K562 (cell line): ENCODE measurements at regions not wholly inside any gene's neighbourhood (a gene's known extent, or its start where the extent isn't known, plus 50 kb on each side); places are given as distances from the start of the nearest gene placed in this dataset.

ENCODE experiments used
- ATAC-seq: fragments of 200-7000 bp; cut with Tn5 transposase; 3 replicates; pipeline ENCODE4 v1.9.1; 2020; ENCODE audit warnings: moderate library complexity
- BruUV-seq: library from RNA; stranded (reverse); fragments of 400-500 nt; replicated peaks from 2 replicates; lab custom pipeline; 2021; lab: Mats Ljungman, UMichigan
- CTCF ChIA-PET: fragments of 300-600 bp; formaldehyde crosslinking; extraction: SDS; loops from one replicate; lab custom pipeline; 2021; ENCODE audit warnings: low intra/inter-chr PET ratio; lab: Yijun Ruan, JAX
- POLR2A ChIA-PET: fragments of 300-600, 350-650 bp; sonication (Branson Sonifier 250); formaldehyde crosslinking; extraction: SDS; loops from one replicate; lab custom pipeline; 2021; ENCODE audit warnings: antibody characterized with exemption, inconsistent platforms; lab: Yijun Ruan, JAX
- DNase-seq, 4 experiments: peaks; one replicate each; pipeline versions ENCODE4 v3.0.0 to v3.0.0-alpha.2; 2011 to 2018; ENCODE audit warnings: low spot score in 3 of 4, mixed read lengths in 3 of 4; ENCODE audit errors: extremely low read depth in 1 of 4
- FAIRE-seq: peaks from 2 replicates; lab custom pipeline; 2011; peaks lifted over from hg19 to GRCh38; lab: Jason Lieb, UNC
- H2AFZ ChIP-seq: 2 replicates; pipeline ENCODE4 v1.6.0; 2011; ENCODE audit warnings: low read depth, low read length, control low read depth, inconsistent platforms
- H3K27ac ChIP-seq: fragments of 200-600 bp; 3 replicates; pipeline ENCODE4 v1.8.0; 2011; ENCODE audit warnings: low read depth, mild to moderate bottlenecking, control low read depth, inconsistent platforms, low read length, moderate library complexity, mixed read lengths; ENCODE audit errors: extremely low read depth
- H3K27me3 ChIP-seq, 2 experiments: fragments of 300-600 bp in 1 of 2; 2 replicates in 1 of 2; 3 replicates in 1 of 2; pipeline versions ENCODE4 v1.6.0 to v1.8.0; 2011; ENCODE audit warnings: inconsistent platforms in 2 of 2, low read length in 2 of 2, mild to moderate bottlenecking in 1 of 2, mixed read lengths in 1 of 2, moderate library complexity in 1 of 2; ENCODE audit not compliant: control insufficient read depth in 2 of 2, insufficient read depth in 2 of 2
- H3K36me3 ChIP-seq: fragments of 300-600 bp; 3 replicates; pipeline ENCODE4 v1.8.0; 2011; ENCODE audit warnings: mild to moderate bottlenecking, low read length, inconsistent platforms; ENCODE audit not compliant: control insufficient read depth, insufficient read depth
- H3K4me1 ChIP-seq, 2 experiments: fragments of 200-600 bp in 1 of 2; replicated peaks in 1 of 2; 2 replicates in 1 of 2; 3 replicates in 1 of 2; pipeline versions ENCODE4 v1.5.1 to v1.8.0; 2011; ENCODE audit warnings: inconsistent platforms in 2 of 2, low read length in 2 of 2, mild to moderate bottlenecking in 1 of 2, mixed read lengths in 1 of 2, moderate library complexity in 1 of 2; ENCODE audit not compliant: control insufficient read depth in 2 of 2, insufficient read depth in 2 of 2
- H3K4me2 ChIP-seq: 2 replicates; pipeline ENCODE4 v1.6.1; 2011; ENCODE audit warnings: low read length, control low read depth, inconsistent platforms, mixed read lengths; ENCODE audit not compliant: insufficient read depth
- H3K4me3 ChIP-seq: fragments of 200-600 bp; sonication (generic), shearing (Covaris generic); 2 replicates; pipeline ENCODE4 v1.5.1; 2016; ENCODE audit warnings: control low read depth, inconsistent platforms
- H3K79me2 ChIP-seq: fragments of 200-600 bp; 3 replicates; pipeline ENCODE4 v1.8.0; 2011; ENCODE audit warnings: low read length, inconsistent platforms; ENCODE audit not compliant: control insufficient read depth, insufficient read depth
- H3K9ac ChIP-seq, 2 experiments: 2 replicates each; pipeline versions ENCODE4 v1.6.0 to v1.6.1; 2011; ENCODE audit warnings: low read depth in 2 of 2, low read length in 2 of 2, control low read depth in 1 of 2, inconsistent platforms in 1 of 2, mild to moderate bottlenecking in 1 of 2, mixed read lengths in 1 of 2; ENCODE audit not compliant: insufficient read depth in 1 of 2
- H3K9me1 ChIP-seq: one replicate; pipeline ENCODE4 v1.6.0; 2011; ENCODE audit warnings: inconsistent platforms, mild to moderate bottlenecking, low read length, moderate library complexity; ENCODE audit not compliant: control insufficient read depth, insufficient read depth
- H3K9me3 ChIP-seq: replicated peaks from 2 replicates; pipeline ENCODE4 v1.5.1; 2011; ENCODE audit warnings: low read depth, low read length, inconsistent platforms; ENCODE audit not compliant: control insufficient read depth, insufficient read depth
- H4K20me1 ChIP-seq: replicated peaks from 2 replicates; pipeline ENCODE4 v1.6.1; 2011; ENCODE audit warnings: low read length, inconsistent platforms, mixed read lengths; ENCODE audit not compliant: control insufficient read depth, insufficient read depth
- BRD9 ChIP-seq: fragments of 450-650 bp; IDR thresholded peaks from 2 replicates; pipeline ENCODE4 v1.6.1; 2018; ENCODE audit warnings: low read depth; ENCODE audit not compliant: partially characterized antibody
- CBFA2T2 ChIP-seq: fragments of 450-650 bp; conservative IDR thresholded peaks from 2 replicates; pipeline ENCODE4 v1.6.1; 2017; ENCODE audit warnings: mild to moderate bottlenecking
- HNRNPLL ChIP-seq: fragments of 200-400 bp; formaldehyde crosslinking; IDR thresholded peaks from 2 replicates; pipeline ENCODE4 v1.6.1; 2017; ENCODE audit warnings: low read length, low read depth, mild to moderate bottlenecking; ENCODE audit not compliant: poor library complexity, severe bottlenecking
- HOXB6 ChIP-seq: fragments of 250-450 bp; sonication (Bioruptor Pico); IDR thresholded peaks from 2 replicates; pipeline ENCODE4 v1.5.1; 2022; ENCODE audit warnings: mild to moderate bottlenecking, borderline replicate concordance
- KAT2B ChIP-seq: IDR thresholded peaks from one replicate; pipeline ENCODE4 v1.6.1; 2012; ENCODE audit warnings: low read depth, mild to moderate bottlenecking, control low read depth, inconsistent platforms, low read length, moderate library complexity
- KDM5B ChIP-seq: fragments of 200-600 bp; sonication (generic); IDR thresholded peaks from 2 replicates; pipeline ENCODE4 v1.6.1; 2012; ENCODE audit warnings: low read depth, mild to moderate bottlenecking, moderate library complexity, low read length, control low read depth, inconsistent platforms; ENCODE audit not compliant: insufficient replicate concordance
- KLF10 ChIP-seq: fragments of 250-450 bp; sonication (Bioruptor Pico); IDR thresholded peaks from 2 replicates; pipeline ENCODE4 v1.6.1; 2021; ENCODE audit warnings: matching md5 sums
- NR2C2 ChIP-seq, 2 experiments: fragments of 200-800 bp in 1 of 2; sonication (Bioruptor generic) in 1 of 2; sonication (generic) in 1 of 2; formaldehyde crosslinking in 1 of 2; IDR thresholded peaks; 2 replicates each; pipeline versions ENCODE4 v1.6.1 to v1.8.0; 2016 to 2022; ENCODE audit warnings: mild to moderate bottlenecking in 1 of 2, missing compliant biosample characterization in 1 of 2, missing genetic modification characterization in 1 of 2, missing genetic modification reagents in 1 of 2
- RAD21 ChIP-seq, 2 experiments: fragments of 250-450 bp in 1 of 2; fragments of 450-650 bp in 1 of 2; sonication (Bioruptor Pico) in 1 of 2; formaldehyde crosslinking in 1 of 2; IDR thresholded peaks in 1 of 2; conservative IDR thresholded peaks in 1 of 2; 2 replicates each; pipeline versions ENCODE4 v1.4.0 to v1.8.0; 2020 to 2022; ENCODE audit warnings: mild to moderate bottlenecking in 2 of 2, moderate library complexity in 1 of 2
- RBM34 ChIP-seq: fragments of 200-400 bp; formaldehyde crosslinking; IDR thresholded peaks from 2 replicates; pipeline ENCODE4 v1.6.1; 2018; ENCODE audit warnings: low read length, borderline replicate concordance; ENCODE audit not compliant: insufficient read depth
- RFX5 ChIP-seq: IDR thresholded peaks from 2 replicates; pipeline ENCODE4 v1.6.1; 2011; ENCODE audit warnings: low read depth, mild to moderate bottlenecking, improper control_type of control experiment, low read length
- TEAD4 ChIP-seq, 2 experiments: sonication (generic) in 1 of 2; formaldehyde crosslinking in 1 of 2; IDR thresholded peaks; 2 replicates each; pipeline versions ENCODE4 v1.6.1 to v1.8.0; 2012 to 2022; ENCODE audit warnings: borderline replicate concordance in 1 of 2, inconsistent platforms in 1 of 2, low read length in 1 of 2, mild to moderate bottlenecking in 1 of 2, missing genetic modification reagents in 1 of 2
- TRIM24 ChIP-seq, 2 experiments: fragments of 450-650 bp; IDR thresholded peaks; 2 replicates each; pipeline ENCODE4 v1.6.1; 2016
- XRCC4 ChIP-seq: IDR thresholded peaks from one replicate; pipeline ENCODE4 v1.6.1; 2011; ENCODE audit not compliant: insufficient read depth, insufficient read length; ENCODE audit errors: extremely low read depth
- ZFX ChIP-seq: sonication (generic); formaldehyde crosslinking; IDR thresholded peaks from 2 replicates; pipeline ENCODE4 v1.8.0; 2022; ENCODE audit warnings: mild to moderate bottlenecking, missing genetic modification reagents, moderate library complexity
- ZNF121 ChIP-seq: sonication (generic); formaldehyde crosslinking; conservative IDR thresholded peaks from 2 replicates; pipeline ENCODE4 v1.8.0; 2022; ENCODE audit warnings: missing genetic modification reagents
- ZNF280A ChIP-seq: fragments of 450-650 bp; IDR thresholded peaks from 2 replicates; pipeline ENCODE4 v1.6.1; 2018; ENCODE audit warnings: mild to moderate bottlenecking, low read depth; ENCODE audit not compliant: partially characterized antibody
- ZNF384 ChIP-seq: IDR thresholded peaks from 2 replicates; pipeline ENCODE4 v1.6.1; 2012; ENCODE audit warnings: low read depth, low read length, improper control_type of control experiment
- ZNF696 ChIP-seq: fragments of 250-450 bp; sonication (Bioruptor Pico); conservative IDR thresholded peaks from 2 replicates; pipeline ENCODE4 v1.4.0; 2020; ENCODE audit warnings: mild to moderate bottlenecking, moderate library complexity
- ZNF764 ChIP-seq: fragments of 250-450 bp; sonication (Bioruptor Pico); IDR thresholded peaks from 2 replicates; pipeline ENCODE4 v1.4.0; 2020; ENCODE audit warnings: low read depth, mild to moderate bottlenecking, moderate library complexity
- WGBS: fragments of 100-300 bp; shearing (Covaris generic); methylation state at CpG from one replicate; pipeline ENCODE4 v1.1.6; 2016; ENCODE audit warnings: low coverage, mixed read lengths; ENCODE audit not compliant: insufficient coverage; ENCODE audit errors: missing lambda C conversion rate; 5-methylcytosine and 5-hydroxymethylcytosine counted together
- in situ Hi-C: fragments of 300-500 bp; cut with MboI; formaldehyde crosslinking; loops from 4 replicates; pipeline ENCODE4 v1.15.0; 2018; ENCODE audit warnings: inconsistent platforms, mixed read lengths
- intact Hi-C: fragments of 100-400 bp; cut with micrococcal nuclease; formaldehyde crosslinking; loops from 2 replicates; pipeline ENCODE4 v1.14.2; 2022

- TF ChIP-seq ZNF280A (no peak), KLF10 (CRISPR knock-in tag) (no peak), ZNF121 (CRISPR knock-in tag) (no peak), RAD21 (CRISPR knock-in tag; conservative IDR thresholded peaks at IDR 0.05 in 1 of 2, IDR thresholded peaks at IDR 0.05 in 1 of 2) (0 out of 4 replicates have a peak, but pooled peaks of 1 of the 2 experiments have one; percentile 21), XRCC4 (no peak), NR2C2 (CRISPR knock-in tag; IDR thresholded peaks at IDR 0.05) (no peak), NR2C2 (tag; IDR thresholded peaks at IDR 0.05) (no peak), ZNF384 (no peak), RFX5 (no peak)
These were observed 112.6 kb downstream of the ADAMTS1 start (continued) for GRCh38 chr21:26732432-26733221.

- no peak overlapping the region for H3K4me2 ChIP-seq
- no peak for FAIRE-seq
- no peak overlapping the region for H3K27ac ChIP-seq
- no TSS peak for BruUV-seq
- in situ Hi-C loops (loop anchor here (10.0 to 25.0 kb wide), 2 partner anchors 832 to 1115 kb away; partner anchors contain the start of gene MRPL39), intact Hi-C loops (loop anchor here (5.0 kb wide), 3 partner anchors 822 to 1112 kb away; partner anchors contain the start of gene MRPL39)
- H3K27me3 ChIP-seq, result no peaks in the 10 kb centered on the region
- no peaks in the 10 kb centered on the region for H3K36me3 ChIP-seq
- ATAC-seq, result no peak
- no peaks in the 10 kb centered on the region for H4K20me1 ChIP-seq
- no peak overlapping the region for H3K9ac ChIP-seq
- H3K9me1 ChIP-seq, result no peaks in the 10 kb centered on the region
- no peaks in the 10 kb centered on the region for H3K9me3 ChIP-seq
- ChIA-PET POLR2A (no interaction called here), CTCF (no interaction called here)
- WGBS, result 0% methylated on average over 9 of the region's 9 CpGs
- no peak overlapping the region for H3K4me3 ChIP-seq
- DNase-seq, result no peak
- H3K79me2 ChIP-seq, result no peaks in the 10 kb centered on the region
- no peak overlapping the region for H2AFZ ChIP-seq
- H3K4me1 ChIP-seq, result no peaks in the 10 kb centered on the region
- TF ChIP-seq ZNF764 (no peak), ZFX (CRISPR knock-in tag) (no peak), CBFA2T2 (no peak), TEAD4 (IDR thresholded peaks at IDR 0.05; ENCODE audit: low read length) (no peak), TEAD4 (CRISPR knock-in tag; IDR thresholded peaks at IDR 0.05; ENCODE audit: borderline replicate concordance) (no peak), KAT2B (no peak), ZNF696 (CRISPR knock-in tag) (no peak), HNRNPLL (no peak), BRD9 (no peak), HOXB6 (CRISPR knock-in tag) (no peak), TRIM24 (IDR thresholded peaks at IDR 0.05) (no peak), KDM5B (no peak), RBM34 (no peak)
These were observed 125.5 kb downstream of the ADAMTS1 start for GRCh38 chr21:26719750-26720149.
